Skeletal muscle satellite cell (primary cell): ENCODE measurements at regions not wholly inside any gene's neighbourhood (a gene's known extent, or its start where the extent isn't known, plus 50 kb on each side); places are given as distances from the start of the nearest gene placed in this dataset.

Experiments used
- H3K27me3 ChIP-seq: 2 replicates; pipeline ENCODE4 v1.7.0; 2013; ENCODE audit warnings: low read length; ENCODE audit not compliant: control insufficient read depth, insufficient read depth
- H3K36me3 ChIP-seq: 2 replicates; pipeline ENCODE4 v1.7.0; 2013; ENCODE audit warnings: mild to moderate bottlenecking, control low read depth, low read length; ENCODE audit not compliant: insufficient read depth
- H3K4me1 ChIP-seq: 2 replicates; pipeline ENCODE4 v1.7.0; 2013; ENCODE audit warnings: low read length; ENCODE audit not compliant: control insufficient read depth, insufficient read depth
- H3K4me2 ChIP-seq: 2 replicates; pipeline ENCODE4 v1.7.0; 2013; ENCODE audit warnings: mild to moderate bottlenecking, low read length
- H3K4me3 ChIP-seq: 2 replicates; pipeline ENCODE4 v1.7.0; 2013; ENCODE audit warnings: low read length
- H3K9ac ChIP-seq: 2 replicates; pipeline ENCODE4 v1.7.0; 2013; ENCODE audit warnings: mild to moderate bottlenecking, low read depth, low read length, moderate library complexity
- H3K9me3 ChIP-seq: replicated peaks from 2 replicates; pipeline ENCODE4 v1.7.0; 2013; ENCODE audit warnings: mild to moderate bottlenecking, control low read depth, low read length

DNA sequence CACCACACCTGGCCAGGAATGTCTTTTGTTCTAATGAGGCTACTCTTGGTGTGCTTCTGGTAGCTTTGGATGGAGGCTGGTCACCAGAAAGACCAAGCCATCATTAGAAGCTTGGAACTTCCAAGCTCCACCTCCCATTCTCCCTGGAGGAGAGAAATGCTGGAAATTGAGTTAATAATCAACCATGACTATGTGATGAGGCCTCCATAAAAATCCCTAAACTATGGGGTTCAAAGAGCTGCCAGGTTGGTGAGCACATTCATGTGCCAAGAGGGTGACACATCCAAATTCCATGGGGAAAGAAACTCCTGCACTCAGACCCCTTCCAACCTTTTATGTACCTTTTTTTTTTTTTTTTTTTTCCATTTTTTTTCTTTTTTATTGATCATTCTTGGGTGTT is 105.5 kb upstream of the SPATA31C2 start:
- Histone ChIP-seq H3K4me2 (no peak overlapping the region), H3K9ac (no peak overlapping the region)

DNA sequence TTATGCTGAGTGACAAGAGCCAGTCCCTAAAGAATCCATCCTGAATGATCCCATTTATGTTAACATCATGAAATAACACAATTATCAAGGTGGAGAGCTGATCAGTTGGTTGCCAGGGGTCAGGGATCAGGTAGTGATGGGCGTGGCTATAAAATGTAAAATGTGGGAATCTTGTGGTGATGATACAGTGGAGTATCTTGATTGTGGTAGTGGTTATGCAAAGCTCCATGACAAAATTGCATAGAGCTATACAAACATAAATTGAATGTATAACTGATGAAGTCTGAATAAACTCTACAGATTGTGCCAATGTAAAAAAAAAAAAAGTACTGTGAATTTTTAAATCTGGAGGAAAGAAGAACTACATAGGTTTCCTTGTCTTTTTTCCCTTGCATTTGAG is 104.6 kb upstream of the SPATA31C2 start:
- Histone ChIP-seq H3K36me3 (no peaks in the 10 kb centered on the region), H3K4me1 (no peaks in the 10 kb centered on the region), H3K9me3 (no peaks in the 10 kb centered on the region), H3K4me3 (no peak overlapping the region), H3K4me2 (no peak overlapping the region), H3K9ac (no peak overlapping the region), H3K27me3 (peaks cover 10% of the 10 kb centered on the region)

More for the DNA sequence above, 105.5 kb upstream of the SPATA31C2 start:
- no peaks in the 10 kb centered on the region for H3K9me3 ChIP-seq
- H3K27me3 ChIP-seq, result peaks cover 11% of the 10 kb centered on the region
- no peaks in the 10 kb centered on the region for H3K36me3 ChIP-seq
- H3K4me3 ChIP-seq, result no peak overlapping the region
- no peaks in the 10 kb centered on the region for H3K4me1 ChIP-seq

DNA sequence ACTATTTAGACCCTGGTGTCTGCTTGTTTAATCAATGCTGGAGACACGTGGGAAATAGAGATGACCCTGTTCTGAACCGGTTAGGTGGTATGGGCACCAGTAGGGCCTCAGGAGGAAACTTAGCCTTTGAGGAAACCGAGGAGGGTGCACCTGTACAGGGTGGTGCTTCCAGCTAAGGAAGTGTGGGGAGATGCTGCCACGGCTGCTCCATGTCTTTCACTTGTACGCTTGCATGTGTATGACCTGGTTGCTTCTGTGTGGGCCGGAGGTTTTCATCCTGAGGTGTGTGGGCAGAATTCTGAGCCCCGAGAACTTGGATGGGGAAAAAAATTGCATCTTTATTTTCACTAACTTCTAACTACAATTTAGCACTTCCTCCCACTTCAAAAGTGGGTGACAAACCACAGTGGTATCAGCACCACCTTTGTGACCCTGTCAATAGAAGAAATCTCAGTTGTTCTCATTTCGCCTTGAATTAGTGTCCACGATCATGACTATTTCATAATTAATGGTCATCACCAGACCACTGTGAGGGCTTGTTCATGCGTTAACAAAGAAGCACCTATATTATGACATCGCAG is 99.8 kb upstream of the SPATA31C2 start:
- H3K4me1 ChIP-seq, result no peaks in the 10 kb centered on the region
- no peak overlapping the region for H3K9ac ChIP-seq
- H3K27me3 ChIP-seq, result peaks cover 4% of the 10 kb centered on the region
- H3K9me3 ChIP-seq, result no peaks in the 10 kb centered on the region
- no peak overlapping the region for H3K4me2 ChIP-seq
- H3K4me3 ChIP-seq, result no peak overlapping the region
- no peaks in the 10 kb centered on the region for H3K36me3 ChIP-seq

DNA sequence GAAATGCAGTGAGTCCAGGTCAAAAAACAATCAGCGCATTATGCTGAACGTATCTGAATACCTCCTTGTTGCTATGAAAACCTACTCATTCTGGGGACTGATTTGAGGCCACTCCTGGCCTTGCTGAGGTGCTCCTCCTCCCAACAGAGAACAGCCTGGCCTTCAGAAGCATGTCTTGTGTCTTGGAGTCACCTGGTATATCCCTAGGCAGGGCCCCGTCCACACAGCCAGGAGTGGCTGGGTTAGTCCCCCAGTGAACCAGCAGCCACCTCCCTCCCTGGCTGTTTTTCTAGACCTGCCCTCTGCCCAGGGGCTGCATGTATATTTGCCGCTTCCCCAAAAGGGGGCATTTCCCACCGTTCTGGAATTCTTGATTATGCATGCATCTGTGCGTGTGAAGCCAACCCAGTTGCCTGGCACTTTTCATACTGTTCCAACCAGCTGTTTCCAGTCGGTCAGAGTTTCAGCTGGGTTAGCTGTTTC is 99.2 kb upstream of the SPATA31C2 start:
- Histone ChIP-seq H3K4me3 (no peak overlapping the region), H3K27me3 (peaks cover 6% of the 10 kb centered on the region), H3K9ac (no peak overlapping the region), H3K9me3 (no peaks in the 10 kb centered on the region), H3K4me2 (no peak overlapping the region), H3K36me3 (no peaks in the 10 kb centered on the region), H3K4me1 (no peaks in the 10 kb centered on the region)

DNA sequence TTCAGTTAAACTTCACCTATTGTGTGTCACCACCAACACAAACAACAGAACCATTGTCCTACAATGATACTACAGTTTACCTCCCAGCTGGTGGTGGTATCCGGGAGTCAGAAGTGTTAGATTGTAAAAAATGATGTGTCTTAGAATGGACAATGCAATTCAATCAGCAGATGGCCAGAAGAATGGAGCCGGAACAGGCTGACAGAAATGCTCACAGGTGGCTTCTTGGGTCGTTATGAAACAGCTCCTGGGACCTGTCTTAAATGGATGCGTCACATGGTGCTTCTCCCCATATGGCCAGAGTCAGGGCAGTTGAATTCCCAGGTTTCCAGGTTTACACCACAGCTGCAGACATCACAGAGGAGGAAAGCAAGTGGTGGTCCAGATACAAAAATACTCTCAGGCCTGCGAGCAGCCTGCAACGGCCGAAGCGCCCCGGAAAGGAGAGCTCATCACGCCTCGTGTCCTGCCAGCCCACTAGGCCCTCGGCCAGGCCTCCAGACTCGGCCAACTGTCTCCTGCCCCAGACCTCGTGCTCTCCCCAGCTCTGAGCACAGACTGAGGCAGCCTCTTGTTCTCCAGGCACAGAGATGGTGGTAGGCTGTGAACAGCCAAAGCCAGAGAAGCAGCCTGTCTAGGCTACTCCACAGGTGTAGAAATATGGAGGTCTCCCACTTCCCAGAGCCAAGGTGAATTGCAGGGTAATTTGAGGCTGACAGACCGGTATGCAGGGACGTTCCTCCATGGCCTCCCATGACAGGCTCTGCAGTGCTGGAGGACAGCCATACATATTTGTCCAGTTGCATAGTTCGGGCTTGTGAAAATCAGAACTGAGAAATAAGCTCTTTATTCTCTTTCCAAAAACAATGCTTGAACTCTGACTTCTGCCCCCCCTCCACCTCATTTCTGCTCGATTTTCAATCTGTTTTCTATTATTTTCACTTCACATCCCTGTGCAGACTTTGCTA is 98.5 kb upstream of the SPATA31C2 start:
- Histone ChIP-seq H3K36me3 (no peaks in the 10 kb centered on the region), H3K9me3 (no peaks in the 10 kb centered on the region), H3K4me3 (no peak overlapping the region), H3K4me1 (no peaks in the 10 kb centered on the region), H3K4me2 (no peak overlapping the region), H3K9ac (no peak overlapping the region), H3K27me3 (peaks cover 12% of the 10 kb centered on the region)

DNA sequence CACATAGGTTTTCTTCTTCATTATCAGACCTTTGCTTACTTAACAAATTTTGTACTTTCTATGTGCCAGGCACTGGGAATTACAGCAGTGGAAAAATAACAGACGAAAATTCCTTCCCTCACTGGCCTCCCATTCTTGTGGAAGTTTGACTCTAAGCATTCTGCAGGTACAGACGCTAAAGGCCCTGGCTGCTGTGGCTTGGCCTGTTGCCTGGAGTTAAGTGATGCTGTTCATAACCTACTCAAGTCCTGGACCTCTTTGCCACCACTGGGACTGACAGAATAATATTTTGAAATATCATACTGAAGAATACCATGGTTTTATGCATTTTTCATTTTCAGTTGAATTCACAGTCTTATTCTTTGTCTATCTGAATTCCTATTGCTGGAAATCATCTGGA is 97.3 kb upstream of the SPATA31C2 start:
- Histone ChIP-seq H3K4me3 (no peak overlapping the region), H3K9me3 (no peaks in the 10 kb centered on the region), H3K4me2 (no peak overlapping the region), H3K4me1 (no peaks in the 10 kb centered on the region), H3K27me3 (peaks cover 12% of the 10 kb centered on the region), H3K36me3 (no peaks in the 10 kb centered on the region), H3K9ac (no peak overlapping the region)

DNA sequence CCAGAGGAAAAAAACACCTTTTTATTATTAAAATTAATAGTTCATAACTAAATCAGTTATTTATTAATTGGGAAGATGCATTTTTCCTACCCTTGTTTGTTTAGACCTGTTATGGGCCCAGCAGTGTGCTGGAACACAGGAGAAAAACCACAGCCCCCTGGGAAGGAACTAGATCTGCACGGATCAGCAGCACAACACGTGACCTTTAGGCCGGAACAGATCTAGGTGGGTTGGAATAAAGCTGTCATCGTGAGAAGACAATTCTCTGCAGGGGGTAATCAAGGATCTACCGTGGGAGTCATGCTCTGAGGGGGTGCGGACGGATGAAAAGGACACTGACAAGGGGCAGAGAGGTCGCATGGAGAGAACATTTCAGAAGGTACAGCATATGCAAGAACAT is 95.8 kb upstream of the SPATA31C2 start:
- H3K27me3 ChIP-seq, result peaks cover 12% of the 10 kb centered on the region

DNA sequence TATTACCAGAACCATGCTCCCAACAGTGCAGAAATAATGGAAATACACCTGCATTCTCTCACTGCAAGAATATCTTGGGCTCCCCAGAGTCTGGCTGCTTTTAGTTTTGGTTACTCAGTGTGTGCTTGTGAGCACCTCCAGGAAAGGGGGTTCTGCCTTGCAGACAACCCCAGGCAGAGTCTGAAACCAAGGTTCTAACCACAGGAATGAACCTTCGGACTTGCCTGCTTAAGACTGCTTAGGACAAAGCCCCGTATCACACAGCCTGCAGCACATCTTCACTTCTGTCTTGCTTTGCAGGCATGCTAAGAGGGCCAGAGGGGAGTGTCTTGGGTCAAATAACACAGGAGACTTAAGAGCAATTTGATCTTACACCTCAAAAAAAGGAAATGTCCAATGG is 94.8 kb upstream of the SPATA31C2 start:
- peaks cover 16% of the 10 kb centered on the region for H3K27me3 ChIP-seq
- H3K9me3 ChIP-seq, result no peaks in the 10 kb centered on the region
- no peaks in the 10 kb centered on the region for H3K36me3 ChIP-seq
- H3K4me2 ChIP-seq, result no peak overlapping the region
- H3K4me3 ChIP-seq, result no peak overlapping the region
- no peaks in the 10 kb centered on the region for H3K4me1 ChIP-seq
- no peak overlapping the region for H3K9ac ChIP-seq

More for the DNA sequence above, 95.8 kb upstream of the SPATA31C2 start:
- H3K4me1 ChIP-seq, result no peaks in the 10 kb centered on the region
- H3K36me3 ChIP-seq, result no peaks in the 10 kb centered on the region
- no peak overlapping the region for H3K4me2 ChIP-seq
- no peaks in the 10 kb centered on the region for H3K9me3 ChIP-seq
- H3K4me3 ChIP-seq, result no peak overlapping the region
- H3K9ac ChIP-seq, result no peak overlapping the region

DNA sequence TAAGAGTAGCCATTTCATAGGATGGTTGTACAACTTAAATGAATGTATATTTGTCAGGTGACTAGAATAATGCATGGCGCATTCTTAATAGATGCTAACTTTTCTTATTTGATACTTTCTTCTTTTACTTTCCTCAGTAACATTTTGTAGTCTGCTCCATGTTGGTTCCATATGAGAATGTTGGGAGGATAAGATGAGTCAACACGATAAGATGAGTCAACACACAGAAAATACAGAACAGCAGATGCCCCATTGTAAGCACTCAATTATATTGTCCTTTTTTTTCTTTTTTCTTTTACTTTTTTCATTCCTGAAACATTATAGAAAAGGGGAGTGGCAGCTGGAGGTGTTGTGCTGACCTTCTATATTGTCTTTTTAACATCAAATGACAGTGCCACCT is 92.3 kb upstream of the SPATA31C2 start:
- Histone ChIP-seq H3K4me2 (no peak overlapping the region), H3K36me3 (no peaks in the 10 kb centered on the region)

DNA sequence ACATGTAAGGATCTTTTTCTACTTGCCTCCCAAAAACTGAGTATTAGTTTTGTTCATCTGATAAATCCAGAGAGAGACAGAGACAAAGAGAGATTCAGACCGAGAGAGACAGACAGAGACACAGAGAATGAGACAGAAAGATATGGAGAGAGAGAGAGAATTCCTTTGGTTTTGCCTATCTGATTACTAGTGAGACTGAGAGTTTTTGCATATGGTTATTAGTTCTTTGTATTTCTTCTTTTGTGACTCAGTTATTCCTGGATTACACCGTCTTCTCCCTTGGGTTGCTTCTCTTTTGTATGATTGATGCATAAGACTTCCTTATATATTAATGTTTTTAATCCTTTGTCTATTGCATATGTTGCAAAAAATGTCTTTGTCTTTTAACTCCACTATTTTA is 91.2 kb upstream of the SPATA31C2 start:
- peaks cover 12% of the 10 kb centered on the region for H3K27me3 ChIP-seq
- no peak overlapping the region for H3K4me2 ChIP-seq
- H3K9me3 ChIP-seq, result no peaks in the 10 kb centered on the region
- no peaks in the 10 kb centered on the region for H3K36me3 ChIP-seq
- no peak overlapping the region for H3K4me3 ChIP-seq
- H3K9ac ChIP-seq, result no peak overlapping the region
- H3K4me1 ChIP-seq, result no peaks in the 10 kb centered on the region

More for the DNA sequence above, 92.3 kb upstream of the SPATA31C2 start:
- Histone ChIP-seq H3K4me1 (no peaks in the 10 kb centered on the region), H3K27me3 (peaks cover 12% of the 10 kb centered on the region), H3K9me3 (no peaks in the 10 kb centered on the region), H3K9ac (no peak overlapping the region), H3K4me3 (no peak overlapping the region)

DNA sequence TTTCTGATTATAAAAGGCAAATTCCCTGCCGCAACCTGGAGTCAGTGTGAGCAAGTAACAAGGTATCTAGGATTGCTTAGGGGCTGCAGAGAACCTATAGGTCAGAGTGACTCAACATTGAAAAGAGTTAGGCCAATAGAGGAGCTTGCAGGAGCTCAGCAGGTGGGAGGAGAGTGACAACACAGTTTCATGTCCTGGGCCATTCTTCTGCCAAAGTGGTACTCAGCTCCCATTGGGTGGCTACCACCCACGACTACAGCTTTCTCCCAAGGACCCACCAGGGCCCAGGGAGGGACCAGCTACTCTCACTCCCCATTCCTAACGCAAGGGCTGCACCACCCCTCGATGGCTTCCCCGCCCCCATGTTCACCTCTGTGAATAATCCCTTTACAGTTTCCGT is 86.7 kb upstream of the SPATA31C2 start:
- H3K9ac ChIP-seq, result no peak overlapping the region
- H3K27me3 ChIP-seq, result peaks cover 4% of the 10 kb centered on the region
- no peaks in the 10 kb centered on the region for H3K9me3 ChIP-seq
- no peak overlapping the region for H3K4me2 ChIP-seq
- H3K4me3 ChIP-seq, result no peak overlapping the region
- no peaks in the 10 kb centered on the region for H3K36me3 ChIP-seq
- H3K4me1 ChIP-seq, result no peaks in the 10 kb centered on the region
